Sciatic nerve (tissue), 2 donors: ENCODE measurements at regions not wholly inside any gene's neighbourhood (a gene's known extent, or its start where the extent isn't known, plus 50 kb on each side); places are given as distances from the start of the nearest gene placed in this dataset.
A peak's percentile ranks its signal among the peaks of the same experiment; 100 is the strongest.
"Not testable (repeated sequence)": the region's sequence is repeated elsewhere in the genome, so short reads cannot be mapped to it uniquely, and the experiment has no call there.

Source experiments
- ATAC-seq: fragments of 200-7000 bp; cut with Tn5 transposase; one replicate; pipeline ENCODE4 v1.9.1; 2020; ENCODE audit warnings: mild to moderate bottlenecking, moderate library complexity
- DNase-seq: peaks from one replicate; pipeline ENCODE4 v3.0.0-alpha.2; 2020; ENCODE audit warnings: low spot score
- intact Hi-C: fragments of 100-400 bp; cut with DNase I; formaldehyde crosslinking; loops from one replicate; pipeline ENCODE4 v1.14.2; 2022
- donor health status: DM: no; HTN: no; CAD: no.
- donor health status: DM: no; HTN: no; CAD: no.

DNA sequence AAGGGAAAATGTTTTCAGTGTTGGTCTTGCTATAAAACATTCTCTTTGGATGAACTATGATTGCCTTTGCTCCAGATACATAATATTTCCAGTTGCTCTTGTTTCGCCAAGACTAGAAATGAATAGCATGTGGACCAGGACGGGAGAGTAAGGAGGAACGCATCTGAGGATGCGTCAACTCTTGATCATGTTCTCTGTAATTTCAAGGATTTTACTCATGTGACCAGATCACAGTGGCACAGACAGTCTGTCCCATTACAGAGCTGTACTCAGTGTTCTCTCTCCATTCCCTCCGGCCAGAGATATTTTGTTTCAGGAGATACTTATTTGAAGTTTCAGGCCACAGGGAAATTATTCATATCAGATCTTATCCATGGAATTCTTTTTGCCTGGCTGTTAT lies 266.6 kb downstream of the MID1IP1 start:
- DNase-seq (no peak), ATAC-seq (peak; percentile 84)
- intact Hi-C loops = no loop called here

DNA sequence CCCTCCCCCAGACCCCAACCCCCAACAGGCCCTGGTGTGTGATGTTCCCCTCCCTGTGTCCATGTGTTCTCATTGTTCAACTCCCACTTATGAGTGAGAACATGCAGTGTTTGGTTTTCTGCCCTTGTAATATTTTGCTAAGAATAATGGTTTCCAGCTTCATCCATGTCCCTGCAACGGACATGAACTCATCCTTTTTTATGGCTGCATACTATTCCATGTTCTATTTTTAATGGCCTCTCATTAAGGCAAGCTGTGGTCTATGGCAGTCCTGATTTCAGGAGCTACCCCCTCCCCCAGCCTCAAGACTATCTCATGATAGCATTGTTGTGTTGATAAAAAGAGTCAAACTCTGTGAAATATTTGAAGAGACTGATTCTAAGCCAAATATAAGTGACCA lies 267.4 kb downstream of the MID1IP1 start:
- DNase-seq, ATAC-seq, intact Hi-C loops: not testable (repeated sequence)

DNA sequence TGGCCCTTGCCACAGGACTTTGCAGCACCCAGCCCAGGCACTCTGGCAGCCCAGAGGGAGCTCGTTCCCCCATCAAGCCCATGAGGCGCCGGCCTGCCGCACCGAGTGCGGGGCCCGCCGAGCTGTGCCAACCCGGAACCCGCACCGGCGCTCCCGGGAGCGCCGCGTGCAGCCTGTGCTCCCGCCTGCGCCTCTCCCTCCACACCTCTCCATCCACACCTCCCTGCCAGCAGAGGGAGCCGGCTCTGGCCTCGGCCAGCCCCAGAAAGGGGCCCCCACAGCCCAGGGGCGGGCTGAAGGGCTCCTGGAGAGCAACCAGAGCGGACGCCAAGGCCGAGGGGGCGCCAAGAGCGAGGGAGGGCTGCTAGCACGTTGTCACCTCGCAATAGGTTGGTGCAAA lies 268.8 kb downstream of the MID1IP1 start:
- intact Hi-C loops = no loop called here
- no peak for ATAC-seq

DNA sequence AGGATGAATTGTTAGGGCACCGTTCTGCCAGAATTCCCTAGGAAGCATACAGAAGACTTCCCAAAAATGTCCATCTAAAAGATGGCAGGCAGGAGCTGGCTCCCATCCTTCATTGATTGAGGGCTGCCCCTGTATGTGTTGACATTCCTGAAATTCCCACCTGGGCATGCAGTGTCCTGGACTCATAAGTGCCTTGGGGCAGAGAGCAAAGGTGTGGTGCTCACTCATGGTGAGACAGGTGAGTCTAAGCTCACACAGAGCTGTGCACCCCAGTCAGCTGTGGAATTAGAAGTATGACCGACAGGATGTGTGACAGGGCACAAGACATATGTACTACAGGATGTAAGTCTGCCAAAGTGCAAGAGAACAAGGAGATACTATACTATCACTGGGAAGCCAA lies 271.9 kb downstream of the MID1IP1 start:
- DNase-seq (no peak), ATAC-seq (no peak)
- intact Hi-C loops = no loop called here

More for the DNA sequence above, 268.8 kb downstream of the MID1IP1 start:
- no peak for DNase-seq

DNA sequence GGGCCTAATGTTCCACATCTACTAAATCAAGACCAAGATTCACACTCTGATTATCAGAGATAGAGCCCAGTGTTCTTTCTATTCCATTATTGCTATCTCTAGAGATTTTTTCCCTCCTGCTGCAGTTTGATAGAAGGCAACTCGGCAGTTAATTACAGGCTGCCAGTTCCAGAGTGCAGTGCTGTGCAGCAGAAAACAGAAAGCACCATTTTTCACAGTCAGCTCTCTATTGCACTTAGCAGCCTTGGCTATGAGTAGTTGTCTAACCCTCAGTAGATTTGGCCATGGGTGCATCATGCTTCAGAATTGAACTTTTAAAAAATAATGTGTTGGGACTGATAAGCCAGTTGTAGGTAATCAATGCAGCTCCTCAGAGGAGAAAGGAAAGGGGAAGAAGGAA lies 295.3 kb downstream of the MID1IP1 start:
- ATAC-seq = no peak
- no peak for DNase-seq
- intact Hi-C loops = no loop called here

DNA sequence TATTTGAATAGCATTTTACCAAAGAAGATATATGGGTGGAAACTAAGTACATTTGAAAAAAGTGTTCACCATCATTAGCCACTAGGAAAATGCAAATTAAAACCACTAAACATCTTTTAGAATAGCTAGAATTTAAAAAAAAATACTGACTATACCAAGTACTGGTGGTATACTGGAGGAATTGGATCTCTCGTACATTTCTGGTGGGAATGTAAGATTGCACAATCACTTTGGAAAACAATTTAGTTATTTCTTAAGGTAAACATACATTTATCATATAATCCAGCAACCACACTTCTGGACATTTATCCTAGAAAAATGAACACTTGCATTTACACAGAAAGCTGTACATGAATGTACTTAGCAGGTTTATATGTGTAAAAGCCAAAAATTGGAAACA lies 303.5 kb downstream of the MID1IP1 start:
- ATAC-seq = no peak
- intact Hi-C loops = no loop called here
- no peak for DNase-seq

DNA sequence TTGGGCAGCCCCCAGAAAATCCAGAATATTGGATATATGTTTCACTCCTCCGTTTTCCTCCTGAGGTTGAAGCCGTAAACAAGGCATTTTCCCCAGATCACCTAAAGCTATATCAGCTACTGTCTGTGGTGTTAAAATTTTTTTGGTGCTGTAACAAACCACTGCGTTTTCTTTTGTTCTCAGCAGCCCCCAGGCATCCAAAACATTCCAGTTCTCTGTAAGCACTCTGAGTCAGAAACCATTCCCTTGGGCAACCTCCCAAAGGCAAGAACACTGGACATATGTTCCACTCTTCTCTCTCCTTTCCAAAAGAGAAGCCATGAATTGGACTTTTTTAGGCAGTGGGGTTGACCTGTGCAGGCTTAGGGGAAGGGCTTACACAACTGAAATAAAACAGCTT lies 310.9 kb downstream of the MID1IP1 start:
- no peak for ATAC-seq
- intact Hi-C loops = no loop called here
- no peak for DNase-seq

DNA sequence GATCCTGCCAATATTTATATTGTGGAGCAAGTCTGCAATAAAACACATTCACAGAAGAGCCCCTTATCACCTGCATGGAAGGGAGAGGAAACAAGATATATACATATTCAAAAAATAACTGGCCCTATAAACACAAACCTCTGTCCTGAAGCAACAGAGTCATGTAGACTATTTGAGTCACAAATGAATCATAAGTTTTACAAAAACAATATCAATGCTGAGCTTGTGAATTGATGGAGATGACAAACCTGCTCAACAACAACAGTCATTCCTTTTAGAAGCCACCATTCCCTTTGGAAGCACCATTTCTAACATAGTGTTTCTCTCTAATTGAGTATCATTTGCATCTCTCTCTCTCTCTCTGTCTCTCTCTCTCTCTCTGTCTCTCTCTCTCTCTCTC lies 313.9 kb downstream of the MID1IP1 start:
- DNase-seq = no peak
- ATAC-seq = no peak
- intact Hi-C loops = no loop called here

DNA sequence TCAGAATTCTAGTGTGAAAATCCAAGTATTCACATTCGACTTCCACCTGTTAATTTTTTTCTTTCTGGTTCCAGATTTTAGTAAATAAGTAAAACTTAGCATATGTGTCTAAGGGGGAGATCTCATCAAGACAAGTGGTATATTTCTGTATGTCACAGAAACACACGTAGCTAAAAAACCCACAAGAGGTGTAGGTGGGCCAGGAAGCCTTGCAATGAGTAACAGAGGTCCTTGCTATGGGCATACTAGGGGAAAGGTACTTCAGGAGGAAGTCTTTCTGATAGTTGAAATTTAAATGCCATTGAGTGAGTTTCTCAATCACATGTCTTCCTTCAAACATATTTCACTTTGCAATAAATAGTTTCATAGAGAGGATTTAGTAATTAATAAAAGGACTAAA lies 315.8 kb downstream of the MID1IP1 start:
- ATAC-seq (no peak), DNase-seq (no peak)
- intact Hi-C loops = no loop called here

DNA sequence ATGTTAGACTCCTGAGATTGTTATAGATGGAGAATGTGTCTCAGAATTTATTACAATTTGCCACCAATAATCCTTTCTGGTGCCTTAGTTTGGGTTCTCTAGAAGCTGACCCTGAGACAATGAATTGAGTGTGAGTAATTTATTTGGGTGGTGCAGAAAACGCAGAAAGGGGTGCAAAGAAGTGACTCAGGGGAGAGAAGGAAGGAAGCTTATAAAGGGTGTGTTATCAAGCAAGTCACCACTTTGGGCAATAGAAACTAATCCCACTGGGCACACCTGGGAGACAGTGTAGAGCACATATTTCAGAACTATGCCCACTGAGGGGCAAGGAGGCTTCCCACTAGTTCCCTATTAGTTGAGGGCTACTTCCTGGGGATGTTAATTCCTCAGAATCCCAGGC lies 320.6 kb downstream of the MID1IP1 start:
- intact Hi-C loops = no loop called here
- DNase-seq = no peak
- no peak for ATAC-seq

DNA sequence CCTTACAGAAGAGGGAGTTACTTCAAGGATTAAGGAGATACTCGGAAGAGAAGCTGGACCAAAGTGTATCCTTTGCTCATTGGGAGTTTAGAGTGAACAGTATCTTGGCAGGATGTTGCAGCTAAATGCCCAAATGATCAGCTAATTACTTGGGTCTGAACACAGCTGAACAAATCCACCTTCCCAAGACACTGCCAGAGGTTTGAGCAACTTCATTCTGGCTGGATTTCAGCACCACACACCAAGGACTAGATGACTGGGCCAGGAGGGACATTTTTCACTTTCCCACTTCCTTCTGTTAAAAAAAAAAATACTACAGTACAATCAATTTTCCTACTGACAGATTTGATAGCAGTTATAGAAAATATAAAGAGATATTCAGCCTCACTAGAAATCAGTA lies 324.6 kb downstream of the MID1IP1 start:
- no peak for DNase-seq
- intact Hi-C loops = no loop called here

DNA sequence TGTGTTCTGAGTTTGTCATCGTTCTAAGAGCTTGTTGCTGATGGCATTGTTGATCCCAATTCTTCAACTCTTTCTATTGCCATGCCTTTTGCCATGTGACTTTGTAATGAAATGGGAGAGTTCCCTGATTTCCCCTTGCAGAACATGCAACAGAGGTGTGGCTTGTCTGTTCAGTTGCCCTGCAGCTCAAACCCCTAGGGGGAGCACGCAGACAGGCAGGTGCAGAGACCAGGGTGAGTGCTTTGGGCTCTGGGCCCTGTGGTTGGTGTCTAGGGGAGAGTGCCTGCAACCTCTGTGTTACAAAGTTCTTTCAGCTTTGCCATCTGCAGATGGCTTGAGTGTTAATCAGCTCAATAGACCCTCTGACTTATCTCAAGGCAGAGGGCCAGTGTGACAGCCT lies 332.7 kb downstream of the MID1IP1 start:
- intact Hi-C loops = no loop called here
- ATAC-seq = no peak
- DNase-seq = no peak

More for the DNA sequence above, 324.6 kb downstream of the MID1IP1 start:
- ATAC-seq = peak; percentile 88

DNA sequence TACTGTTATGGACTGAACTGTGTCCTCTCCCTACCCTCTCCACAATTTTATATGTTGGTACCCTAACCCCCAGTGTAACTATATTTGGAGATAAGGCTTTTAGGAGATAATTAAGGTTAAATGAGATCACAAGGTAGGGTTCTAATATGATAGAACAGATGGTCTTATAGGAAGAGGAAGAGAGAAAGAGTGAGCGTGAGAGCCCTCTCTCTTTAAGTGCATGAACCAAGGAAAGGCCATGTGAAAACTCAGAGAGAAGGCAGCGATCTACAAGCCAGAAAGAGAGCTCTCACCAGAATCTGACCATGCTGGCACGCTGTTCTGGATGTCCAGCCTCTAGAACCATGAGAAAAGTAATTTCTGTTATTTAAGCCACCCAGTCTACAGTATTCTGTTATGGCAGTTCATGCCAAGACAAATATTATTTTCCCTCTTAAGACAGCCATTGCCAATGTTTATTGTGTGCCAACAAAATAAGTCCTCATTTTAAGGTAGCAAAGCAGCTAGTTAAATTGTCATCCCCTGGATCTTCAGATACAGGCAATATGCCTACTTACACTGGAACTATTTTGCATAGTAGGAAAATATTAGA lies 336.2 kb downstream of the MID1IP1 start:
- DNase-seq (no peak), ATAC-seq (no peak)
- intact Hi-C loops = no loop called here

DNA sequence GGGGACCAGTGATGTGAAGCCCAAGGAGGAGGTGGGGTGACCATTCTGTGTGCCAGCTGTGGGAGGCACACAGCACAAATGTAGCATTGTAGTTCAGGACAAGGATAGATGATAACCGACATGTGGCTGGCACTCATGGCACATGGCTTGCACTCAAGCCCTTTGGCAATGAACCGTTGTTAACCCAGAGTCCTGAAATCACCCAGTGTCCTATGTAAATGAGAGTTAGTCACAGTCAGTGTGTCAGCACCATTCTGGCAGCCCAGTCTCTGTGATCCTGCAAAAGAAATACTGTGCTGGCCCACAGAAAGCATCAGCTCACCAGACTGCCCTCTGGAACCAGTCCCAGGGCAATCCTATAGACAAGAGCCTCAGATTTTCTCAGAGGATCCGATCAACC lies 339.3 kb downstream of the MID1IP1 start:
- DNase-seq (no peak), ATAC-seq (no peak)
- intact Hi-C loops = no loop called here

DNA sequence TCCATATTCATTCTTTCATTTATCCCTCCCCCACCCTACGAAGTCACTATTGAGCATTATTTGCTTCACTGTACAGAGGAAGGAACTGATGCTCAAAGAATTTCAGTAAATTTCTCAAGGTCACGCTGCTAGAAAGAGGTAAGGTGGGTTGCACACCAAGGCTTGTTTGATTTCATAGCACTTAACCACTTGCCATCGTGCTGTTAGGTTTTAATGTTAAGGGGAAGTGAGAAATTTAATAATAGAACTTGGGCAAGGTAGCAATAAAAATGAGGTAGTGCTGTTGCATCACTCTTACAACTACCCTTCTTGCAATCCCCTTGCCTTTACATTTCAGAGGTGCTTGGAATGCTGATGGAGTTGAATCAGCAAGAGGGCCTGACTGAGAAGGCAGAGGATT lies 343.1 kb downstream of the MID1IP1 start:
- no peak for DNase-seq
- no peak for ATAC-seq
- intact Hi-C loops = no loop called here

DNA sequence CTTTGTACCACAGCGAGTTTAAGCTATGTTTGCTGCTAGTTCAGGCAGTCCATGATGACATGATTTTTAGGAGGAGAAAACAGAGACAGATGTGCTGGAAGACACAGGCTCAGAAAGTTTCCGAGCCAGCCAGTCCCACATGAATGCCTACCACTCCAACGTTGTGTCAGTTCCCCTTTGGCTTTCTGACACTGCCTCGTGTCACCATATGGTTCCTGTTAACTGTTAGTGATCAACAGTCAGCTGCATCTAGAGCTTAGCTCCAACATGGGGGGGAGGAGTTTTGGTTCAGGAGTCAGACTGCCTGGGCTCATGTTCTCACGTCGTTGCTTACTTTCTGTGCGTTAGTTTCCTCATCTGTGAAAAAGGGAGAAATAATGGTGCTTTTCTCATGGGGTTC lies 343.7 kb downstream of the MID1IP1 start:
- DNase-seq = no peak
- intact Hi-C loops = no loop called here
- no peak for ATAC-seq

DNA sequence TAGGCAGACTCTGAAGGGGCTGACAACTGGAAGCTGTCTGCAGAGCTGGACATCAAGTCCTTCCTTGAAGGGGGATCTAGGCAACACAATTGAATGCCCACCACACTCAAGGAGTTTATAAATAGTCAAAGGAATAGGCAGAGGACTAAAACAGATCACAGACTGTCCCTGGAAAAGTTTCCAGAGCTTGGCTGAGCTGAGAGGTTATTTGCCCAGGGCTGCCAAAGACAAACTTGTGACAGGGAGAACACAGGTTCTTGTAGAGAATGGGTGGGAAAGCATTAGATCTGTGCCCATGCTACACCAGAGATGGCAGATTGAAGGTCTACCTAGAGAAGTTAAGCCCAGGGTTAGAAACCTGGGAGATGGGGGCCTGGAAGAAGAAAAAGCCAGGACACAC lies 344.6 kb downstream of the MID1IP1 start:
- DNase-seq (no peak), ATAC-seq (no peak)
- intact Hi-C loops = no loop called here

DNA sequence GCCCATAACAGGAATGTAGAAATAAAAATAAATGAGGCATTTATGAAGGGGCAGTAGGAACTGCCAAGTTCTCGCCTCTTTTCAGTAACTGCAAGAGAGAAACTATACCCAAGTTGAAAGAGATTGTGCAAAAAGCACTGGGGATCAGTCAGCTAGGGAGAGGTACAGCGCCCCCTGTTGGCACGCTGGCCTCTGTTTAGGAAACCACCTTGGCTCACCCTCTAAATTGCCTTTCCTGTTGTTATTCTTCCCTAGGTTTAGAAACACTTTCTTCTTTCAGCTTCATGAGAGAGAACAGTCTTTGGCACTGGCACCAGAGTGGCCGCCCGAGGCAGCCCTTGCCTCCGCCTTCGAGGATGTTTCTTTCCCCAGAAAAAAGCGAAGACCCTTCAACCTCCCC lies 348.5 kb downstream of the MID1IP1 start:
- peak; percentile 87 for ATAC-seq
- intact Hi-C loops = no loop called here
- peak; percentile 87 for DNase-seq

DNA sequence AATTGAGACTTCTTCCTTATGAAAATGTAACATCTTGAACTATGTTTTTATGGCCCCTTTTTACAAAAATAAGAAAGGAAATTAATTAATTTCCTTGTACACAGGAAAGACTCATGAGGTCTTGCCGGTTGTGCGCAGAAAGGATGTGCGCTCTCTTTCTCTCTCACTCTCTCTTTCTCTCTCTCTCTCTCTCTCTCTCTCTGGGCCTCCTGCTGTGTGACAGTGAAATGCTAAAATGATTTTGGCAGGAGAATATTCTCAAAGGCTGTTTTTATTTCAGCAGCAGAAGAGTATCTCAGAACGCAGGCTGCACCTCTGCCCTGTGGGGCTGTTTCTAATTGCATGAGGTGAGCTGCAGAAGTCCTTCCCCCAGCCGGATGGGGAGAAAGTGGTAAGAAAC lies 349.0 kb downstream of the MID1IP1 start:
- no peak for DNase-seq
- intact Hi-C loops = no loop called here
- ATAC-seq = no peak

DNA sequence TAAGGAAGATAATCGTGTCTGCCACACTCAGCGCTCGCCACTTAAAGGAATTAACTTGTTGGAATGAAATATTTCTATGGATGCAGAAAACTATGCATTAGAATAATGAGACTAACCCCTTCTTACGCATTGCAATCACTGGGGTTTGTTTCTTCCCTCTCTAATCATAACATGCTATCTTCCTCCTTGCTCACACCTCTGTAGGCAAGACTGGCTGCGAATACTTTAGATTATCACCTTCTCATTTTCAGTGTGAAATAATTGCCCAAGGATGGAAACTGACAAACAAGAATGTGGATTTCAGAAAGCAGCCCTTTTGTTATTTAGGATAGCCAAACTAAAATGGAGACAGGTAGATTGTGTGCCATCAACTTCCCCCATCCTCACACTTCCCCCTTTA lies 349.4 kb downstream of the MID1IP1 start:
- no peak for ATAC-seq
- intact Hi-C loops = no loop called here
- no peak for DNase-seq

DNA sequence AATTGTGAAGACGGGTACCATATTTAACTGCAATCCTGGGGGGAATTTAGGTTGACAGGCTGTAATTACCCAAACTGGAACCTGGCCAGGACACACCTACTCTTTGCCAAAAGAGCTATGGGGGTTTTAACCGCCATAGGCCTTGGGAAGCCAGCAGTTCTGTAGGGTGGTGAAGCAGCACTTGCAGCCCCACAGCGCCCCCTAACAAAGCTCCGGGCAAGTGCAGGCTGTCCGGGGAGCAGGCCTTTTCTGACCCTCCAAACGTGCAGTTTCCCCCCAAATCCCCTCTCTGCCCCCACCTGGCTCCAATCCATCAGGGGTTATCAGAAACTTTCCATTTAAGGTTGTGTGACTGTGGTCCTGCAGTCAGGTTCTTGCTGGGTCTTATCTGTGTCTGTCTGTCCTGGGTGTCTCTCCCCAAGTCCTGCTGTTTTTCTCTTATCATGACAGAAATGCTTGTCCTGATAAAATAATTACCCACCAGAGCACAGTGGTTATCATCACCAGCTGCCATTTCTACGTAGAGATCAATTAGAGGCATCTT lies 350.9 kb downstream of the MID1IP1 start:
- no peak for ATAC-seq
- no peak for DNase-seq
- intact Hi-C loops = no loop called here

DNA sequence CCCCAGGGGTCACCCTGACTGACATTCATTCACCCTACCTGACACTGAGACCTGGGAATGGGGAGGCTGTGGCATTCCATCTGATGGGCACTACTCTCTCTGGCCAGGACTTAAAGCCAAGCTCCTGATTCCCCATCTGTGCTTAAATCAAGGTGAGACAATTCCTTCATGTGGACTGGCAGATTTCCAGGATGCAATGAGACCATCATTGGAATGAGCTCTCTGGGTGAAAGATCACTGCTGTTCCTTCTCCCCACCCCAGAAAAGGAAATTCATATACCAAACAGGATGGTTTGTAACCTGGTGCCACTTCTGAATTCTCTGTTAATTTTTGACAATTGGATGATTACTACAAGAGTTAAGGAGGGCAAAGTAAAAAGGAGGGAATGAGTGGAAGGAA lies 354.8 kb downstream of the MID1IP1 start:
- DNase-seq (no peak), ATAC-seq (no peak)
- intact Hi-C loops = no loop called here
